ENCODE measurements at regions not wholly inside any gene's neighbourhood (a gene's known extent, or its start where the extent isn't known, plus 50 kb on each side); places are given as distances from the start of the nearest gene placed in this dataset.

DNA sequence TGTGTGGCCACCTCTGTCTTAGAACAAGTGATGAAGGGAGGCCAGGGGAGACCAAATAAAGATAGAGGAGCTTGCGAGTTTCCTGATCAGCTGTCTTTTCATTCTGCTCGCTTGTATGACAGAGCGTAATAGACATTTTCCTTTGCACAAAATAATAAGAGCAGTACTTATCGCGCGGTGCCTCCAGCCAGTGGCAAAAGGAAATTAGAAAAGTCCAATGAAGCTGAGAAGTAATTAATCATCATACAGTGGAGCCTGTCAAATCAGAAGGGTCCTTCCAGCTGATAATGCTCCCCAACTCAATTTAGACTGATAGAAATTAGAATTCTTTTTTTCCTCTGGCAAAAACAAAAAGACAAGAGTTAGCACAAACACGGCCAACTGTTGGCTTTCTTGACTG is 307.0 kb upstream of the IRX5 start:
- Histone ChIP-seq H3K4me3 (no peak overlapping the region), H3K9me3 (no peaks in the 10 kb centered on the region), H3K27ac (no peak overlapping the region), H3K4me1 (peaks cover 0 to 4% (median 0%) of the 10 kb centered on the region in 12 donors), H3K27me3 (no peaks in the 10 kb centered on the region), H3K36me3 (no peaks in the 10 kb centered on the region)
- DNase-seq (no peak), ATAC-seq (no peak)
- intact Hi-C loops (cut with DNase I) = no loop called here
- TF ChIP-seq POLR2A (IDR thresholded peaks at IDR 0.05) = no peak
- TF ChIP-seq, protein P1, sequence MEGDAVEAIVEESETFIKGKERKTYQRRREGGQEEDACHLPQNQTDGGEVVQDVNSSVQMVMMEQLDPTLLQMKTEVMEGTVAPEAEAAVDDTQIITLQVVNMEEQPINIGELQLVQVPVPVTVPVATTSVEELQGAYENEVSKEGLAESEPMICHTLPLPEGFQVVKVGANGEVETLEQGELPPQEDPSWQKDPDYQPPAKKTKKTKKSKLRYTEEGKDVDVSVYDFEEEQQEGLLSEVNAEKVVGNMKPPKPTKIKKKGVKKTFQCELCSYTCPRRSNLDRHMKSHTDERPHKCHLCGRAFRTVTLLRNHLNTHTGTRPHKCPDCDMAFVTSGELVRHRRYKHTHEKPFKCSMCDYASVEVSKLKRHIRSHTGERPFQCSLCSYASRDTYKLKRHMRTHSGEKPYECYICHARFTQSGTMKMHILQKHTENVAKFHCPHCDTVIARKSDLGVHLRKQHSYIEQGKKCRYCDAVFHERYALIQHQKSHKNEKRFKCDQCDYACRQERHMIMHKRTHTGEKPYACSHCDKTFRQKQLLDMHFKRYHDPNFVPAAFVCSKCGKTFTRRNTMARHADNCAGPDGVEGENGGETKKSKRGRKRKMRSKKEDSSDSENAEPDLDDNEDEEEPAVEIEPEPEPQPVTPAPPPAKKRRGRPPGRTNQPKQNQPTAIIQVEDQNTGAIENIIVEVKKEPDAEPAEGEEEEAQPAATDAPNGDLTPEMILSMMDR (IDR thresholded peaks at IDR 0.05) = no peak
- WGBS, 4 donors = 82 to 83% (median 83%) methylated on average over 7 of the region's 7 CpGs

DNA sequence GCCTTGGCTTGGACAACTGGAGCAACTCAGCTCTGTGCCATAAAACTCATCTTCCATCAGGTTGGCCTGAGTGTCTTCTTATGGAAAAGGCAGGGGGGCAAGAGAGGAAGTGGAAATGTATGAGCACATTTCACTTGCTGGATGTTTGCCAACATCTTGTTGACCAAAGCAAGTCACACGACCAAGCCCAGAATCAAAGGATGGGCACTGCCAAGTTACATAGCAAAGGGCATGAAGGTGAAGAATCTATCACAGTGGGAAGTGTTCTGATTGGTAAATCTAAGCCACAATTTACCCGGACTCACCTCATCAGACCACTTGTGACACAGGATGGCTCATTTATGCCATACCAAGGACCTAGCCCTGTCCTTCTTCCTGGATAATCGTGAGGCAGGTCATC is 310.5 kb upstream of the IRX5 start:
- intact Hi-C loops (cut with DNase I) = no loop called here
- H3K4me1 ChIP-seq = no peaks in the 10 kb centered on the region
- WGBS, 4 donors = 72 to 83% (median 77%) methylated on average over 3 of the region's 3 CpGs
- no peak for TF ChIP-seq POLR2A (IDR thresholded peaks at IDR 0.05)
- TF ChIP-seq, protein P1 (IDR thresholded peaks at IDR 0.05) = no peak
- no peaks in the 10 kb centered on the region for H3K9me3 ChIP-seq
- no peaks in the 10 kb centered on the region for H3K36me3 ChIP-seq
- H3K27me3 ChIP-seq = no peaks in the 10 kb centered on the region
- no peak overlapping the region for H3K27ac ChIP-seq
- H3K4me3 ChIP-seq = no peak overlapping the region
- no peak for ATAC-seq
- no peak for DNase-seq

DNA sequence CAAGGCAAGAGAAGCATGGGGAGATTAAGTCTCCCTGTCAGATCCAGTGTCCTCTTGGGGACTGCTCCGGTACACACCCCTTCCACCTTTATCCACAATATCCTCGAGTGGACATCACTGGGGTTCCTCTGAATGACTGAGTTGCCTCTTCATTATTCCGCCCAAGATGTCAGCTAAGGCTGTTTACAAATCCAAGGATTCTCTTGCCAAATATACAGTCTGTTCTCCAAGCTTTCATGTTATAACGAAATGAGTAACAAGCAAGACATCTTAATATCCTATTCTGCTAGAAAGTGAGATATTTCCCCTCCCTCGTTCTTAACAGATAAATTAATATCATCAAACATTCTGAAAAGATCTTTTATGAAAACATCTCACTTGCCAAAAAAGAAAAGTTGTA is 314.1 kb upstream of the IRX5 start:
- no peaks in the 10 kb centered on the region for H3K36me3 ChIP-seq
- H3K27ac ChIP-seq = no peak overlapping the region
- DNase-seq = no peak
- no peak for ATAC-seq
- 71 to 81% (median 74%) methylated on average over 5 of the region's 5 CpGs for WGBS, 4 donors
- no peak overlapping the region for H3K4me3 ChIP-seq
- H3K4me1 ChIP-seq = no peaks in the 10 kb centered on the region
- intact Hi-C loops (cut with DNase I) = no loop called here
- TF ChIP-seq, protein P1 (IDR thresholded peaks at IDR 0.05) = no peak
- no peak for TF ChIP-seq POLR2A (IDR thresholded peaks at IDR 0.05)
- H3K27me3 ChIP-seq = no peaks in the 10 kb centered on the region
- no peaks in the 10 kb centered on the region for H3K9me3 ChIP-seq

DNA sequence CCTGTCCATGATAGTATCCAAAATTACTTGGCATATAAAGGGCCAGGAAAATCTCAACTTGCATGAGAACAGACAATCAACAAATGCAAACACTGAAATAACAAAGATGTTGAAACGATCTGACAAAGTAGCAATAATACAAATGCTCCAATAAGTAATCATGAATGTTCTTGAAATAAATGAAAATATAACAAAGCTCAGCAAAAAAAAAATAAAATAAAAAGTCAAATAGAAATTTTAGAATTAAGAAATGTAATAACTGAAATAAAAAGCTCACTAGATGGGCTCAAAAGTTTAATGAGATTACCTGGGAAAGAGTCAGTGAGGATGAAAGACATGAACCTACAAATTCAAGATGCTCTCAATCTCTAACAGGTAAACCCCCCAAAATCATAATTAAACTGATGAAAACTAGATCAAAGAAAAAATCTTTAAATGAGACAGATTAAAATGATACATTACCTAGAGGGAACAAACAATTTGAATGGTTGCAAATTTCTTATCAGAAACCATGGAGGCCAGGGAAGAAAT is 319.0 kb upstream of the IRX3 start:
- DNase-seq = no peak
- TF ChIP-seq, protein P1 (IDR thresholded peaks at IDR 0.05) = no peak
- no peak for TF ChIP-seq POLR2A (IDR thresholded peaks at IDR 0.05)
- 92 to 96% (median 94%) methylated on average over 1 of the region's 1 CpG for WGBS, 4 donors
- no peaks in the 10 kb centered on the region for H3K36me3 ChIP-seq
- no peak for ATAC-seq
- peaks cover 0 to 62% (median 10%) of the 10 kb centered on the region in 12 donors for H3K9me3 ChIP-seq
- intact Hi-C loops (cut with DNase I) = no loop called here
- no peaks in the 10 kb centered on the region for H3K27me3 ChIP-seq
- H3K4me1 ChIP-seq = no peaks in the 10 kb centered on the region
- H3K27ac ChIP-seq = no peak overlapping the region
- H3K4me3 ChIP-seq = no peak overlapping the region
